BLaER1 treated with 17β-estradiol and CSF1 and Interleukin-3, amounts not matched to agents 10 nM and 100 nM (cell line): ENCODE measurements at regions not wholly inside any gene's neighbourhood (a gene's known extent, or its start where the extent isn't known, plus 50 kb on each side); places are given as distances from the start of the nearest gene placed in this dataset.

Source experiments
- H3K27ac ChIP-seq, 11 experiments: shearing (Covaris generic); formaldehyde crosslinking; 2 replicates each; pipeline ENCODE4 v1.8.1; 2022
- H3K27me3 ChIP-seq, 11 experiments: shearing (Covaris generic); formaldehyde crosslinking; 2 replicates each; pipeline ENCODE4 v1.8.1; 2022
- H3K36me3 ChIP-seq, 11 experiments: shearing (Covaris generic); formaldehyde crosslinking; 2 replicates each; pipeline ENCODE4 v1.8.1; 2022
- H3K4me1 ChIP-seq, 10 experiments: shearing (Covaris generic); formaldehyde crosslinking; 2 replicates each; pipeline ENCODE4 v1.8.1; 2022
- H3K4me2 ChIP-seq, 11 experiments: shearing (Covaris generic); formaldehyde crosslinking; 2 replicates each; pipeline ENCODE4 v1.8.1; 2022
- H3K4me3 ChIP-seq, 10 experiments: shearing (Covaris generic); formaldehyde crosslinking; 2 replicates each; pipeline ENCODE4 v1.8.1; 2022
- H3K9ac ChIP-seq, 11 experiments: shearing (Covaris generic); formaldehyde crosslinking; 2 replicates each; pipeline ENCODE4 v1.8.1; 2022
- H3K9me3 ChIP-seq, 11 experiments: shearing (Covaris generic); formaldehyde crosslinking; replicated peaks in 1 of 11; 2 replicates each; pipeline ENCODE4 v1.8.1; 2022
- H4K20me1 ChIP-seq, 11 experiments: shearing (Covaris generic); formaldehyde crosslinking; 2 replicates each; pipeline ENCODE4 v1.8.1; 2022
- Cebpa-rat ChIP-seq, 11 experiments: shearing (Covaris generic); IDR thresholded peaks; 2 replicates each; pipeline ENCODE4 v1.8.1; 2022

DNA sequence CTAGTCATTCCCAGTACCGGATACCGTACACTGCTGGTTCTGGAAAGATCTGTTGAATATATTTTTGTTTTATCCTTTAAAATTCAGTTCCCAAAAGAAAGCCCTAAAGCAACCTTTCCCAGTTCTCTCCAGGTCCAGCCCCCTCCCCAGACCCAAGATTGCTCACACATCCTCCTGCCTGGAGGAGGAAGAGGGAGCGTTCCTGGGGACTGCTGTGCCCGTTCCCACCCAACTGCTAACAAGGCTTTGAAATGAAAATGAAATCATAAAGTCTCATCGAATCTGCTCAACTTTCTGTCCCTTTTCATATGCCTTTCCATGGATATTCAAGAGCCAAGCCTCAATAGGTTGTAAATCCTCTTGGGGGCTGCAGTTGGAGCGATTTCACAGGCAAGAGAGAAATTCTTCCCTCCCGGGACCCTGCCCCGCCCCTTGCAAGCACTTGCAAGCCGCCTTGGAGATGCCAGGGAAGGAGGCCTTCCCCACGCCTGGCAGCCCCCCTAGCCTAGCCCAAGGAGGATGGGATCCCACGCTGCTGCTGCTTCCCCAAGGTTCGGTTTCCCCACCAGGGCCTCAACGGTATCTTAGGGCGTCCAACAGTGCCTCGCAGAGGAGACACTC is 113.2 kb upstream of the CACHD1 start:
- Histone ChIP-seq H4K20me1 (no peaks in the 10 kb centered on the region), H3K4me1 (peaks cover 0 to 5% (median 0%) of the 10 kb centered on the region in 10 experiments; a peak in 3 of 20 replicates), H3K27me3 (no peaks in the 10 kb centered on the region), H3K9me3 (no peaks in the 10 kb centered on the region), H3K4me2 (no peak overlapping the region), H3K4me3 (no peak overlapping the region), H3K9ac (no peak overlapping the region), H3K36me3 (no peaks in the 10 kb centered on the region), H3K27ac (no peak overlapping the region)
- TF ChIP-seq Cebpa-rat (IDR thresholded peaks at IDR 0.05), result no peak

DNA sequence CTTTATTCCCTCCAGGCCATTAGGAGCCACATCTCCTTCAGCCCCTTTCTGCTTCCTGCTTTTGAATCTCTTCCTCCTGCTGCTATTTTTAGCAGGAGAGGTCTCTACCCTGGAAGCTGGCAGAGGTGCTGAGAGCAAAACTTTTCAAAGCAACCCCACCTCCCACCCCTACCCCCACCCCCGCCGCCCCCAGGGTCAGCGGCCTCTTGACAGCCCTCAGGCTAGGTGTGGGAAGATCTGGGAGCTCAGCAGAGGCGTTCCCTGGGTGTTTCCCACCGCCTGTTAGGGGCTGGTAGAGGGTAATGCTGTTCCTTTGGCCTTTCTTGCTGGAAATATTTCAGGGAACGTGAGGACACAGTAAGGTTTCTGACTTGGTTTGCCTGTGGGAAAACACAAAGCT is 112.5 kb upstream of the CACHD1 start:
- H3K4me3 ChIP-seq, result no peak overlapping the region
- no peak for TF ChIP-seq Cebpa-rat (IDR thresholded peaks at IDR 0.05)
- no peak overlapping the region for H3K27ac ChIP-seq
- no peaks in the 10 kb centered on the region for H3K9me3 ChIP-seq
- H3K4me2 ChIP-seq, result no peak overlapping the region
- no peaks in the 10 kb centered on the region for H3K36me3 ChIP-seq
- no peak overlapping the region for H3K9ac ChIP-seq
- H3K27me3 ChIP-seq, result no peaks in the 10 kb centered on the region
- peaks cover 0 to 7% (median 0%) of the 10 kb centered on the region in 10 experiments; a peak in 3 of 20 replicates for H3K4me1 ChIP-seq
- no peaks in the 10 kb centered on the region for H4K20me1 ChIP-seq

DNA sequence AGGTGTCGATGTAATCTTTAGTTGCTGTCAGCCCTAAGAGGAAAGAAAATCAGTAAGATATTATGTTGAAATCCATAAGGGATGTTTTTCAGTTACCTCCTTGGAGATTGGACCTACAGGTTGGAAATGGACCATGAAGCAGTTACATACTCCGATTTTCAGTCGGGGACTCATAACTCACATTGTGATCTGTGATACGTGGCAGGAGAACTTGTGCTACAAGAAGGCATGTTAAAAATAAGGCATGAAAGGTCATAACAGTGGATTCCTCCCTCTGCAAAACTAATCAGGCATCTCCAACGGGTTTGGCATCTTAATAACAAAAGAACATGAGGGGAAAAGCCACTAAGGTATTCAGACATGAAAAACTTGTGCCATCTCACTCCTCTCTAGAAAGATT is 111.2 kb upstream of the CACHD1 start:
- H3K27ac ChIP-seq, result no peak overlapping the region

DNA sequence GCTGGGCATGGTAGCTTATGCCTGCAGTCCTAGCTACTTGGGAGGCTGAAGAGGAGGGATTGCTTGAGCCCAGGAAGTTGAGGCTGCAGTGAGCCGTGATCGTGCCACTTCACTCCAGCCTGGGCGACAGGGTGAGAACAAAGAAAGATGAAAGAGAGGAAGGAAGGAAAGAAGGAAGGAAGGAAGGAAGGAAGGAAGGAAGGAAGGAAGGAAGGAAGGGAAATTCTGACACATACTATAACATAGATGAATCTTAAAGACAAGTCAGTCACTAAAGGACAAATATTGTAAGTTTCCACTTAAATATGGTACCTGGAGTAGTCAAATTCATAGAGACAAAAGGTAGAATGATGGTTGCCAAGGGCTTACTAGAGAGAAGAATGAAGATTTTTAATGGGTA is 108.0 kb upstream of the CACHD1 start:
- H3K9ac ChIP-seq, result no peak overlapping the region
- H3K4me2 ChIP-seq, result peak overlapping the region in 3 of 11 experiments; percentile 3 to 24 (median 13); a peak in 2 of 22 replicates
- H3K4me1 ChIP-seq, result peaks cover 0 to 7% (median 0%) of the 10 kb centered on the region in 10 experiments; a peak in 3 of 20 replicates
- no peak overlapping the region for H3K4me3 ChIP-seq
- no peak for TF ChIP-seq Cebpa-rat (IDR thresholded peaks at IDR 0.05)
- no peaks in the 10 kb centered on the region for H3K9me3 ChIP-seq
- H3K27ac ChIP-seq, result no peak overlapping the region
- H4K20me1 ChIP-seq, result no peaks in the 10 kb centered on the region
- H3K27me3 ChIP-seq, result no peaks in the 10 kb centered on the region
- H3K36me3 ChIP-seq, result no peaks in the 10 kb centered on the region

More for the DNA sequence above, 111.2 kb upstream of the CACHD1 start:
- no peaks in the 10 kb centered on the region for H3K9me3 ChIP-seq
- no peak for TF ChIP-seq Cebpa-rat (IDR thresholded peaks at IDR 0.05)
- no peak overlapping the region for H3K9ac ChIP-seq
- no peak overlapping the region for H3K4me2 ChIP-seq
- no peak overlapping the region for H3K4me3 ChIP-seq
- no peaks in the 10 kb centered on the region for H3K36me3 ChIP-seq
- no peaks in the 10 kb centered on the region for H4K20me1 ChIP-seq
- no peaks in the 10 kb centered on the region for H3K27me3 ChIP-seq
- peaks cover 0 to 7% (median 0%) of the 10 kb centered on the region in 10 experiments; a peak in 3 of 20 replicates for H3K4me1 ChIP-seq

DNA sequence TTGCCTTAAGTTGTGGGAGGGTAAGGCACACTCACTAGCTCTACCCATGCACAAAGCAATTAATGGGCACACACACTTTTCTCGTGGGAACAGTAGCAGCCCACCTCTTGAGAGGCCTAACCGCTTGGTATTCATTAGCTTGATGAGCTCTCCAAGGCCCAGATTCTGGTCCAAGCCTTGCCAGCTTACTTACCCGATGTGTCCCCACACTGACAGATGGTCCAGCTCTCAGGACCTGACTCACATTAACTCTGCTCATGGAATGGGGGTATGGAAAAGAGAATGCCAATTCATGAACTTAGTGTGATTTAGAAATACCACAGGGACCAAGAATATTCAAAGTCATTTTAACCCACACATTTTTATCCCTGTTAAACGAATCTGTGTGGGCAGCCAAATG is 106.8 kb upstream of the CACHD1 start:
- Histone ChIP-seq H3K27me3 (no peaks in the 10 kb centered on the region), H3K27ac (no peak overlapping the region), H3K4me3 (no peak overlapping the region), H3K9ac (no peak overlapping the region), H3K36me3 (no peaks in the 10 kb centered on the region), H3K4me2 (no peak overlapping the region), H3K9me3 (no peaks in the 10 kb centered on the region), H4K20me1 (no peaks in the 10 kb centered on the region), H3K4me1 (peaks cover 0 to 7% (median 0%) of the 10 kb centered on the region in 10 experiments; a peak in 1 of 20 replicates)
- no peak for TF ChIP-seq Cebpa-rat (IDR thresholded peaks at IDR 0.05)

DNA sequence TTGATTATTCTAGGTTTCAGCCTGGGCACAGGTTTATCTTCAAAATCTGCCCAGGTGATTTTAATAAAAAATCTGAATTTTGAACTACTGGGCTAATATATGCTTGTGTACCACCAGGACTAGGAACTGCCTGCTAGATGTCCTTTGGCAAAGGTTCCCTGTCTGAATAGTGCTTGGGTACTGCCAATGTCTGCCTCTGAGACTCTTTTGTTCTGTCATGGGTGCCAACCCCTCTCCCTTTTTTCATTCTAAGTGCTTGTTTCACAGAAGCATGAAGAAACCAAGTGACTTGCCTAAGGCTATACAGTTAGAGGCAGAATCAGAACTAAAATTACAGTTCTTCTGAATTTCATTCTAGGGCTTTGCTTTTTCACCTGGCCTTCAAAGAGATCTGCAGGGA is 106.3 kb upstream of the CACHD1 start:
- Histone ChIP-seq H3K4me1 (peaks cover 0 to 7% (median 0%) of the 10 kb centered on the region in 10 experiments; a peak in 1 of 20 replicates), H3K4me3 (no peak overlapping the region), H3K4me2 (no peak overlapping the region), H3K27me3 (no peaks in the 10 kb centered on the region), H3K9me3 (no peaks in the 10 kb centered on the region), H3K36me3 (no peaks in the 10 kb centered on the region), H3K9ac (no peak overlapping the region), H4K20me1 (no peaks in the 10 kb centered on the region), H3K27ac (no peak overlapping the region)
- TF ChIP-seq Cebpa-rat (IDR thresholded peaks at IDR 0.05), result no peak

DNA sequence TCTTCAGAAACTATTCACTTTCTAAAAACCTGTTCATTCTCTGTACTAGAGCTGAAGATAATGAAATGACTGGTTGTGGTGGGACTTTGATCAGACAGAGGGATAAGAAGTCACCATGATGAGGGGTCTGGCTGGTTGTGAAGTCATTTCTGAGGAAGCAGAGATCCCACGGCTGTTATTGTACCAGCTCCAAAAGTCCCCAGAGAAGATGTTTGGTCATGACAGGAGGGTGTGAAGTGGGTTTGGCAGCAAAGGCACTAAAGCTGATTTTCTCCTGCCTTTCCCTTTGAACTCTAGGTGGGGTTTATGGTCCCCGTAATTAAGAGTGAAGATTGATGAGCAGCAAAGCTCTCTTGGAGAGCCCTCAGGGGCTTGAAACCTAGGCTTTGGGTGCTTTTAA is 103.1 kb upstream of the CACHD1 start:
- no peaks in the 10 kb centered on the region for H3K27me3 ChIP-seq
- no peaks in the 10 kb centered on the region for H3K36me3 ChIP-seq
- no peak overlapping the region for H3K4me3 ChIP-seq
- no peak overlapping the region for H3K4me2 ChIP-seq
- H3K4me1 ChIP-seq, result peaks cover 0 to 4% (median 0%) of the 10 kb centered on the region in 10 experiments; a peak in 1 of 20 replicates
- no peak for TF ChIP-seq Cebpa-rat (IDR thresholded peaks at IDR 0.05)
- no peaks in the 10 kb centered on the region for H4K20me1 ChIP-seq
- peaks cover 0 to 6% (median 0%) of the 10 kb centered on the region in 11 experiments; a peak in 1 of 22 replicates for H3K9me3 ChIP-seq
- H3K9ac ChIP-seq, result no peak overlapping the region
- H3K27ac ChIP-seq, result no peak overlapping the region

DNA sequence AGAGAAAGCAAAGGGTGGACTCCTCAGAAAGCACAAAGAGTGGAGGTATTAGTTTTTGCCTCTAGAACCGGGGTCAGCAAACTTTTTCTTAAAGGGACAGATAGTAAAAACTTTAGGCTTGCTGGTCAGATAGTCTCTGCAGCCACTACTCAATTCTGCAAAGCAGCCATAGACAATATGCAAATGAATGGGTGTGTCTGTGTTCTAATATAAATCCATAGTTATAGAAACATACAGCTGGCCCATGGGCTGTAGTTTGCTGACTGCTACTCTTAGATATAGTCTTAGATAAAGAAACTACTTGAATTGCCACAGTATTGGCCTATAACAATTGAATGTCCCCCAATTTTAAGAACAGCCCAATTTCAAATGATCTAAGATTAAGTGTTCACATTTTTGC is 101.6 kb upstream of the CACHD1 start:
- H3K4me1 ChIP-seq, result no peaks in the 10 kb centered on the region
- no peak overlapping the region for H3K27ac ChIP-seq
- no peak overlapping the region for H3K4me3 ChIP-seq
- H4K20me1 ChIP-seq, result no peaks in the 10 kb centered on the region
- no peak overlapping the region for H3K9ac ChIP-seq
- H3K9me3 ChIP-seq, result peaks cover 0 to 6% (median 0%) of the 10 kb centered on the region in 11 experiments; a peak in 1 of 22 replicates
- no peaks in the 10 kb centered on the region for H3K27me3 ChIP-seq
- no peak for TF ChIP-seq Cebpa-rat (IDR thresholded peaks at IDR 0.05)
- H3K4me2 ChIP-seq, result no peak overlapping the region
- H3K36me3 ChIP-seq, result no peaks in the 10 kb centered on the region

DNA sequence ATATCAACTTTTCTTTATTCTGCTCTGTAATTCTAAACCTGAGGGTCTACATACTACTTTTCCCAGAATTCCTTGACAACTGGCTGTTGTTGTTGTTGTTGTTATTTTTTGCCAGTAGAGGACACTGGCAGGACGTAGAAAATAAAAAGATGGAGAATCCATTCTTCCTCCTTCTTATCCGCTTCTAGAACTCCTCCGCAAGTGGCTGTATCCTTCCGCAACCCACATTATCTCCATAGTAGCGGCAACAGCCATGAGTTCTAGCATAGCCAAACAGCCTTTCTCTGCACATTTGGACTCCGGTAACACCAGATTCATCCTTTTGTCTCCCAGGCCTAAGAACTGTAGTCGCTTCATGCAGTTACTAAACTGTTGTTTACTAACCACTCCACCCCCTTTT is 91.1 kb upstream of the CACHD1 start:
- H3K27me3 ChIP-seq, result no peaks in the 10 kb centered on the region
- H3K27ac ChIP-seq, result no peak overlapping the region
- no peaks in the 10 kb centered on the region for H4K20me1 ChIP-seq
- no peaks in the 10 kb centered on the region for H3K36me3 ChIP-seq
- TF ChIP-seq Cebpa-rat (IDR thresholded peaks at IDR 0.05), result no peak
- H3K4me1 ChIP-seq, result no peaks in the 10 kb centered on the region
- H3K4me3 ChIP-seq, result no peak overlapping the region
- H3K9me3 ChIP-seq, result peaks cover 0 to 7% (median 5%) of the 10 kb centered on the region in 11 experiments; a peak in 7 of 22 replicates
- H3K4me2 ChIP-seq, result no peak overlapping the region
- no peak overlapping the region for H3K9ac ChIP-seq
